Fibroblast of upper back skin (primary cell): ENCODE measurements at regions not wholly inside any gene's neighbourhood (a gene's known extent, or its start where the extent isn't known, plus 50 kb on each side); places are given as distances from the start of the nearest gene placed in this dataset.

Source experiments
- DNase-seq: peaks from one replicate; pipeline ENCODE4 v3.0.0-alpha.2; 2013

GRCh38 chr2:134190062-134190806 lies 63.6 kb upstream of the MGAT5 start:
- no peak for DNase-seq

DNA sequence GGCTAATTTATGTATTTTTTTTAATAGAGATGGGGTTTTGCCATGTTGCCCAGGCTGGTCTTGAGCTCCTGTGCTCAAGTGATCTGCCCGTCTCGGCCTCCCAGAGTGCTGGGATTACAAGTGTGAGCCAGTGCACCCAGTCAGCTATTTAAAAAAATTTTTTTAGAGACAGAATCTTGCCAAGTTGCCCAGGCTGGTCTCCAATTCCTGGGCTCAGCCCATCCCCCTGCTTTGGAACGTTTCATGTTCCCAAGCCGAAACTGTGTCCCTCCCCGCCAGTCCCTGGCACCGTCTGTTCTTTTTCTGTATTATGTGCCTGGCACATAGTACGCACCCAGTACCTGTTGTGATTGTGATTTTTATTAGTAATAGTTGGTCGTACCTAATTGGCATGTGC lies 63.1 kb upstream of the MGAT5 start:
- no peak for DNase-seq

DNA sequence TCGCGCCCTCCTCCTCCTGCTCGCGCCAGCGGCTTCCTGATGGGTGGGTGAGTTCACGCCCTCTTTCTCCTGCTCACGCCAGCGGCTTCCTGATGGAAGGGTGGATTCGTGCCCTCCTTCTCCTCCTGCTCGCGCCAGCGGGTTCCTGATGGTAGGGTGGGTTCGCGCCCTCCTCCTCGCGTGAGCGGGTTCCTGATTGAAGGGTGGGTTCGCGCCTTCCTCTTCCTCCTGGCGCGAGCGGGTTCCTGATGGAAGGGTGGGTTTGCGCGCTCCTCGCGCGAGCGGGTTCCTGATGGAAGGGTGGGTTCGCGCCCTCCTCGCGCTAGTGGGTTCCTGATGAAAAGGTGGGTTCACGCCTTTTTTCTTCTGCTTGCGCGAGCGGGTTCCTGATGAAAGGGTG lies 62.0 kb upstream of the MGAT5 start:
- no peak for DNase-seq

GRCh38 chr2:134193006-134193405 lies 60.9 kb upstream of the MGAT5 start:
- peak; percentile 76 for DNase-seq

GRCh38 chr2:134194519-134194918 lies 59.4 kb upstream of the MGAT5 start:
- DNase-seq, result no peak

DNA sequence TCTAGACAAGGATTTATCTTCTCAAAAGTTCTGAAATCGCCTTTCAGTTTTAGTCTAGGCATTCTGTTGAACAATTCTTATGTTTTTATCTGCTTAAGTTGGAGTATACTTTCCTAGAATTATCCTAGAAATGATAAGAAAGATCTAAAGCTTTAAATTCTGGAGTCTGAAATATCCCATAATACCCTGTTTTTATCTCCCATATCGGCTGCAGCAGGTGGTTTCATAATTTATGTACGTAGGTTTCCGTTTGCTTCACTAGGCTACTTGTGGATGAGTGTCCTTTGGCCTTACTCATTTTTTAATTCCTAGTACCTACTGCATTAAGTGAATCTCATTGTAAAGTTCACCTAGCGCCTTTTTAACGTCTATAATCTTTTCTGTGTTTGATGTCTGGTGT lies 58.5 kb upstream of the MGAT5 start:
- DNase-seq, result no peak

- no peak for DNase-seq
These were observed 56.4 kb upstream of the MGAT5 start for GRCh38 chr2:134197445-134197844.

DNA sequence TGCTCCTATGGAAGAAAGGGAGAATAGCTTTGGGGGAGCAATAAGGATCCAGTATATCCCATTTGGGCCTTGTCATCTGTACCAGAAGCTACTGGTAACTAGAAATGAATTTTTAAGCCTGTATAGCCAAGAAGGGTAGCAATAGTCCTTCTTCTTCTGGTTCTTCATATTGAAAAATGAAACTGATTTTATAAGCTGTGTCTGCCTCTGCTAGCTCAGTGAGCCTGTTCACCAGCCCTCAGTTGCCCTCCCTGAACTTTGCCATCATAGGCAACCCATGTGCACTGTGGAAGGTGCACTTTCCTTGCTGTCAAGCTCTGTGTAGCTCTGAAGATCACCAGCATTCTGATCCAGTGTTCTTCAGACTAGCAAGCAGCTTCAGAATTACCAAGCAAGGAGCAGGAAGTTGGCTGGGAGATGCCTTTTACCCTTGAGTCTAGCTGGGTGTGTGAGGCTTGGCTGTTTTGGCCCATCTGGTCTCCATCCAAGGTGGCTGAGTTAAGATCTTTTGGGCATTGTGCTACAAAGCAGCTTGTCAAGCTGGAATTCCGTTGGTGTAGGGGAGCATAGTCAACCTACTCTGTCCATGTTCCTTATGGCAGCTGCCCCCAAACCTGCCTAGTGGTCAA lies 55.8 kb upstream of the MGAT5 start:
- DNase-seq, result no peak

- no peak for DNase-seq
These were observed 54.7 kb upstream of the MGAT5 start for GRCh38 chr2:134199123-134199522.

- no peak for DNase-seq
These were observed 53.7 kb upstream of the MGAT5 start for GRCh38 chr2:134200036-134200618.

- no peak for DNase-seq
These were observed 52.3 kb upstream of the MGAT5 start for GRCh38 chr2:134201533-134201932.

GRCh38 chr2:134202371-134202770 lies 51.5 kb upstream of the MGAT5 start:
- DNase-seq, result no peak

GRCh38 chr2:134203175-134203574 lies 50.7 kb upstream of the MGAT5 start:
- no peak for DNase-seq
